DMS79 (cell line): ENCODE measurements at regions not wholly inside any gene's neighbourhood (a gene's known extent, or its start where the extent isn't known, plus 50 kb on each side); places are given as distances from the start of the nearest gene placed in this dataset.
A peak's percentile ranks its signal among the peaks of the same experiment; 100 is the strongest.

ENCODE experiments used
- DNase-seq: peaks from one replicate; lab custom pipeline; 2025; lab: John Stamatoyannopoulos, UW

DNA sequence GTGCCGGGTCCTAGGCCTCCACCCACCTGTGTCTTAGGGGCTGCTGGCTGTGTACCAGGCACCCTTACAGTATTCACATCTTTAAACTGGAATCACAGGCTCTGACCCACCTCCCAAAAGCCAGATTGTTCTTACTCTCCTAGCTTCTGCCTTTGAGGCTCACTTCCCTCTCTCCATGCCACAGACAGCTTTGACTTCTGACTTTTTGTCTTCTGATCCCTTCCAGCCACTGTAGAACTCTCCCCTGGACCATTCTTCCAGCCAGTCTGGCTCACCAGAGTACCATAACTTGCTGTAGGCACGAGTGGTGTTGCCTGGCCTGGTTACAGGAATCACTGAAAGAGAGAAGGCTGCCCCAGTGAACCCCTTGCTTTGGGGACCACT, 58.1 kb upstream of the STUM start:
- DNase-seq: no peak

DNA sequence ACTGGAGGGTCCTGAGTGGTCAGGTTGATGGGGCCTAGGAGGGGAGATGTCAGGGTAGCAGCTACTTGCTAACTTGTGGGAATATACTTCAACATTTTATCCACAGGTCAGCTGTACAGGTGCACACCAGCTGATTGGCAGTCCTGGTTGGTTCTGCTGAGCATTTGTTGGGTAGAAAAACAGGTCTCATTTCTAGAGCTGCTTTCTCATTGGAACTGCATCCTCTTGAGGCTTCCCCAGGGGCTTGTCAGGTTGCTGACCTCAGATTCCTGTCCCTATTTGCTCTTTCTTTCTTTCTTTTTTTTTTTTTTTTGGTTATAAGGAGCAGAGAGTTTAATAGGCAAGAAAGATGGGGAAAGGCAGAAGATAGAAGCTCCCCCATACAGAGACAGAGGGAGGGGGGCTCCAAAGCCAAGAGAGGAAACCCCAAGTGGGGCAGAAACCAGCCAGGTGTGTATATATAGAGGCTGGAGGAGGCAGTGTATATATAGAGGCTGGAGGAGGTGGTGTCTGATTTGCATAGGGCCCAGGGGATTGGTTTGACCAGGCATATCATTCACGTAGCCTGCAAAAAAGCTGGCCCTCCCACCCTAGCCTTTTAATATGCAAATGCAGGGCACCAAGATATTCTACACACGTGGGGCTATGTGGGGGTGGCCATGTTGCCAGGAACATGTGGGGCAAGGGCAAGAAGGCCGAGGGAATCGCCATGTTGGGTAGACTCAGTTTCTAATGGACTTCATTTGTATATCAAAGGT, 57.3 kb upstream of the STUM start:
- DNase-seq: no peak

DNA sequence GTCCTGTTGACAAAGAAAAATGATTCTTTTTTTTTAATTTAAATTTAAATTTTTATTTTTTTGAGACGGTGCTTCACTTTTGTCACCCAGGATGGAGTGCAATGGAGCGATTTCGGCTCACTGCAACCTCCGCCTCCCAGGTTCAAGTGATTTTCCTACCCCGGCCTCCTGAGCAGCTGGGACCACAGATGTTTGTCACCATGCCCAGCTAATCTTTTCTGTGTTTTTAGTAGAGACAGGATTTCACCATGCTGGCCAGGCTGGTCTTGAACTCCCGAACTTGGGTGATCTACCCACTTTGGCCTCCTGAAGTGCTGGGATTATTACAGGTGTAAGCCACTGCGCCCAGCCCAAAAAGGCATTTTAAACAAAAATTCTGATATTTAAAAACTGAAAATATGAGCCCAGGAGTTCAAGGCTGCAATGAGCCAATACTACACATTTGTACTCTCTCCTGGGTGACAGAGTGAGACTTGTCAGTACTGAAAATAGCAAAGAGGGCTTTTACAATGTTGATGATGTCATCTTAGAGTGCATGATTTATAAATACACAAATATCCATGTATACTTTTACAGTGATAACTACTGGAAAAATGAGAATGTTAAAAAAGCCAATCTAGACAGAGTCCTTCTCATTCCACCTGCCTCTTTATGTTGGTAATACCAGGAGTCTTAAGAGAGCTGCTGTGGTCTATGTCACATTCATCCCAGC, 56.0 kb upstream of the STUM start:
- DNase-seq: no peak

DNA sequence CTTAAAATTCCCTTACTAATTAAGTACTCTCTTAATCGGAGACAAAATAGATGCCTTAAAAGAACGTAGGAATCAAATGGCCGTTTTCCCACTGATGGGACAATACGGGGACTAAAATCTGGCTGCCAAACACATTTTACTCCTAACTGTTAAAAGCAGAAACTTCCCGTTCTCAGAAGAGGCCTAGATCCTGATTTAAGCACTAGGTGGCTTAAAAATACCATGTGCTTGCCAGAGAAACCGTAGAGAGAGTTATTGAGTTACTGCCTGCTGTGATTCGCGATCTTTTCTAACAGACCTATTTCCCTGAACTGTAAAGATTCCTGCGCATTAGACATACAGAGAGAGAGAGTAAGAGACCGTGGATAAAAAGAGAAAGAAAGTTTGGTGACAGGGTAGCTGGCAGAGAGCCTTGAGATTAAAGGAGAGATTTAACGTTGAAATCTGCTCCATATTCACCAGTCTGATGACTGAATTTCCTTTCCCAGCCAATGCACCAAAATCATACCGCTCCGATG, 54.4 kb upstream of the STUM start:
- DNase-seq: no peak

DNA sequence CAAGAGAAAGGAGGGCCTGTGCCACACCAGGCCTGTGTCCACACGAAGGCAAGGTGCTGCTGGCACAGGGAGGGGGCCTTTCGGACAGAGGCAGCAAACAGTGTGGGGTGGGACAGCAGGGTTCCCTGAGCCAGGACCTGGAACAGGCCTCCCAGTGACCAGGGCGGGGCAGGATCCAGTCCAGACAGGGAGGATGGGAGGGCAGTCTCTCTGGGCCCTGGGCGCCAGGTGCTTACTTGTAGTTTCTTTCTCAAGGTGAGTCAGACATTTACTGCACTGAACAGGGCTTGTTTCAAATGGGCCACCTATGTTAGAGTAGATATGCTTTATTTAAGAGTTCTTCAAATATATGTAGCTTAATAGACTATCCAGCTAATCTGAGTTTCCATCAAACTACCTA, 52.8 kb upstream of the STUM start:
- DNase-seq: no peak

DNA sequence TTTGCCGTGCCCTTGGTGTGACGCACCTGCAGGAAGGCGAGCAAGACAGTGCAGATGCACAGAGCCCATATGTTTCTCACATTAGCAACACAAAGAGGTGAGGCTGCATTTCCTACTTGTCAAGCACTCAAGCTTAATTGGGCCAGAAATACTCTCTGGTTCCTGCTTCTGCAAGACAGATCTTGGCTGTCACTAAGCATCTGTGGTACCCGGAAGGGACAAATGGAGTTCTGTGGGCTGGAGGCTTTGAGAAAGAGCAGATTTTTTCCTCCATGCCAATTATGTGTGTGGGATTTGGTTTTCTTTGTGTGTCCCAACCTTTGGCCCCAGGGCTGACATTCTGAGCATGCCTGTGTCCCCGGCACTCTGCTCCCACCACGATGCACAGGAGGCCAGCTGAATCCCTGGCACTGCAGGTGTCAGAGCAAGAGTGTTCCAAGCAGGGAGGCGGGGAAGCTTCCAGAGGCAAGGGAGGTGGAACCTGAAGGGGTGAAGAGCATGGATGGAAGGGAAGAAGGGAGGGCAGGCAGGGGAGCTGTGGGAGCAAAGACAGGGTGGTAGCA, 52.0 kb upstream of the STUM start:
- no peak for DNase-seq

DNA sequence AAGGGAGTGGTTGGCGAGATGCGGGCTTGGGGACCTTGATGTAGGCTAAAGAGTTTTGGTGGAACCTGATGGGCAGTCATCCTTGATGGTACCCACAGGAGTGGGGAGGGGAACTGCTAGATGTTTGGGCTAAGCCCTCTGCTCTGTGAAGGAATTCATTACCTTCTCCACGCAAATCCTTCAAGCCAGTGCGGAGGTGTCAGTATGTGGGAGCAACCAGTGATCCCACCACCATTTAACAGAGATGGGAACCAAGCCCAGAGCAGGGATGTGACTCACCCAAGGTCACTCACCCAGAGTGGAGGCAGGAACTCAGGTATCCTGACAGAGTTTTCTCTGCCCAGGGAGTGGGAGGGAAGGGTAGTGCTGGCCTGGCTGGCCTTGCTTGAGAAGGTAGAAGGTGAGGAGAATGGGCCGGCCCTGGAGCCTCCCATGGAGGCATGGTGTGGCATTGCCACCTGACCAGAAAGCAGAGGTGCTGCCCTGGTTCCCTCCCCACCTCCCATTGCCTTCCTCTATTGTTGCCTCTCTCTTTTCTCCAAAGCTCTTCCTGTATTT, 51.2 kb upstream of the STUM start:
- no peak for DNase-seq

DNA sequence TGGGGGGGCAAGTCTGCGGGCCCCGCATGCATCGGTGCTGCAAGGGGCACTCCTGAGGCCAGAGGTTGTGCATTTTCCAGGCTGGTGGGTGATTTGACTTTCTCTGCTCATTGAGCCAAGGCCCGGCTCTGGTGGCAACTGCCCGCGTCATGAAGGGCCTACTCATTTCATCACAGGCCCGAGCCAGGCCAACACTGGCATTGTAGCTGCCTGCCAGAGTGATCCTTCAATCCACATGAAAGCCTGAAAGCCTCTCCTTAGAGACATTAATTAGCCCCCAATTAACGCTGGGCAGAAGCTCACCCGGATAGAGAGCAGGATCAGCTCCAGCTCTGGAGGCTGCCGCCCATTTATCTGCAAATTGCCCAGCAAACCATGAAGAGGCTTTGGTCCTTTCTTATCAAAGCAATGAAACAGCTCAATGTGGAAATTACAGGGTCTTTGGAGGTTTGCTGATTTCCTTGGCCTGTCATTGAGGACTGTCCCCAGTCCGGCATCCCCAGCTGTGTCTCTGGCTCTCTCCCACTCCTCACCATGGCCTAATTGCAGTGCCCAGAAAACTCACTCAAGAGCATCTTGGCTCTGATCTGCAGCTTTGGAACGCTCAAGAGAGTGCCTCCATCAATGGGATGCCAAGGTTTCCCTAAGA, 50.4 kb upstream of the STUM start:
- DNase-seq: peak; percentile 95

DNA sequence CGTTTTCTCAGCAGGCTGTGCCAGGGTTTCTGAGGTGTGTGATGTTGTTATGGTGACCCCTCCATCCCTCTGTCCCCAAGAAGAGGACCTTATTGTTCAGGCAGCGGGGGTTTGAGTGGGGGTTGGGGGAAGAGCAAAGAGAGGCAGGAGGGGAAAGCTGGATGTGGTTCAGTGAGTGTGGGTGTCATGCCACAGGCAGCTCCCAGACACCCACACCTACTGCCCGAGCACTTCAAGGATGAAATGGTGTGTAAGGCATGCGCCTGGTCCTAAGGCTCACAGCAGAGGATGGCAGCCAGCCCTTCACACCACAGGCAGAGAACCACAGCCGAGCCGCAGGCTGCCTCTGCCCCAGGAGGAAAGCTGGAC, 49.9 kb upstream of the STUM start:
- DNase-seq: peak; percentile 79
